B cell (primary cell): ENCODE measurements at regions not wholly inside any gene's neighbourhood (a gene's known extent, or its start where the extent isn't known, plus 50 kb on each side); places are given as distances from the start of the nearest gene placed in this dataset.

Experiments
- ATAC-seq: fragments of 200-7000 bp; cut with Tn5 transposase; one replicate; pipeline ENCODE4 v1.10.0; 2021; ENCODE audit warnings: low read depth, mild to moderate bottlenecking, moderate number of reproducible peaks, moderate library complexity
- CTCF ChIA-PET: fragments of 350-600 bp; sonication (Branson Sonifier 250); formaldehyde crosslinking; loops from one replicate; lab custom pipeline; 2021; ENCODE audit warnings: antibody characterized with exemption, inconsistent platforms; lab: Charles Lee
- POLR2A ChIA-PET: fragments of 350-600 bp; sonication (Branson Sonifier 250); formaldehyde crosslinking; loops from one replicate; lab custom pipeline; 2021; ENCODE audit warnings: antibody characterized with exemption; lab: Charles Lee
- DNase-seq: peaks from one replicate; pipeline ENCODE4 v3.0.0; 2013
- H2AFZ ChIP-seq: 2 replicates; pipeline ENCODE4 v1.6.1; 2012; ENCODE audit warnings: mild to moderate bottlenecking, low read depth, low read length; ENCODE audit not compliant: insufficient read depth, poor library complexity, severe bottlenecking
- H3K27ac ChIP-seq, 2 donors: 1 replicate in 1 of 2; 2 replicates in 1 of 2; pipeline ENCODE4 v1.5.1; 2012 to 2013; ENCODE audit warnings: low read length in 2 of 2, mild to moderate bottlenecking in 2 of 2, moderate library complexity in 1 of 2
- H3K27me3 ChIP-seq, 4 experiments: fragments of 200-600 bp in 1 of 4; sonication (generic) in 1 of 4; replicated peaks in 1 of 4; 1 replicate in 2 of 4; 2 replicates in 2 of 4; pipeline versions ENCODE4 v1.6.1 to v1.7.0; 2013 to 2016; ENCODE audit warnings: low read length in 3 of 4, mild to moderate bottlenecking in 2 of 4, mixed read lengths in 1 of 4, moderate library complexity in 1 of 4; ENCODE audit not compliant: insufficient read depth in 4 of 4, control insufficient read depth in 3 of 4; ENCODE audit errors: control extremely low read depth in 1 of 4
- H3K36me3 ChIP-seq, 2 experiments: replicated peaks in 1 of 2; 1 replicate in 1 of 2; 2 replicates in 1 of 2; pipeline versions ENCODE4 v1.6.1 to v1.7.1; 2013; ENCODE audit warnings: low read length in 1 of 2; ENCODE audit not compliant: insufficient read depth in 2 of 2, control insufficient read depth in 1 of 2; ENCODE audit errors: control extremely low read depth in 1 of 2, extremely low read depth in 1 of 2
- H3K4me1 ChIP-seq, 2 donors: fragments of 200-600 bp in 1 of 2; sonication (generic) in 1 of 2; 1 replicate in 1 of 2; 2 replicates in 1 of 2; pipeline versions ENCODE4 v1.5.1 to v1.6.1; 2013 to 2017; ENCODE audit warnings: low read length in 2 of 2; ENCODE audit not compliant: control insufficient read depth in 2 of 2, insufficient read depth in 2 of 2
- H3K4me2 ChIP-seq: replicated peaks from 2 replicates; pipeline ENCODE3; 2012; ENCODE audit warnings: mild to moderate bottlenecking, low read depth, low read length; ENCODE audit not compliant: poor library complexity, severe bottlenecking
- H3K4me3 ChIP-seq, 5 experiments: fragments of 200-600 bp in 1 of 5; sonication (generic) in 1 of 5; 1 replicate in 3 of 5; 2 replicates in 2 of 5; pipeline versions ENCODE4 v1.5.1 to v1.7.0; 2011 to 2016; ENCODE audit warnings: low read length in 4 of 5, mild to moderate bottlenecking in 4 of 5, low read depth in 2 of 5, control low read depth in 1 of 5, moderate library complexity in 1 of 5; ENCODE audit not compliant: insufficient read depth in 1 of 5; ENCODE audit errors: control extremely low read depth in 1 of 5, extremely low read depth in 1 of 5
- H3K79me2 ChIP-seq: fragments of 200-600 bp; sonication (generic); one replicate; pipeline ENCODE4 v1.6.0; 2016; ENCODE audit warnings: low read length; ENCODE audit not compliant: control insufficient read depth, insufficient read depth
- H3K9ac ChIP-seq: fragments of 200-600 bp; sonication (generic); 2 replicates; pipeline ENCODE4 v1.6.1; 2017; ENCODE audit warnings: mild to moderate bottlenecking, low read length, moderate library complexity
- H3K9me3 ChIP-seq, 3 donors: one replicate each; pipeline versions ENCODE4 v1.6.1 to v1.7.1; 2013; ENCODE audit warnings: low read length in 2 of 3; ENCODE audit not compliant: control insufficient read depth in 2 of 3, insufficient read depth in 1 of 3; ENCODE audit errors: control extremely low read depth in 1 of 3
- H4K20me1 ChIP-seq: 2 replicates; pipeline ENCODE4 v1.6.0; 2012; ENCODE audit warnings: mild to moderate bottlenecking, low read length; ENCODE audit not compliant: insufficient read depth, control insufficient read depth, poor library complexity, severe bottlenecking
- H3K27ac Mint-ChIP-seq: one replicate; pipeline ENCODE4 v1.8.0; 2021; ENCODE audit warnings: mixed read lengths
- H3K27me3 Mint-ChIP-seq: one replicate; pipeline ENCODE4 v1.8.0; 2021; ENCODE audit warnings: mixed read lengths
- H3K4me1 Mint-ChIP-seq: one replicate; pipeline ENCODE4 v1.8.0; 2021; ENCODE audit warnings: mixed read lengths
- H3K4me3 Mint-ChIP-seq: one replicate; pipeline ENCODE4 v1.8.0; 2021; ENCODE audit warnings: mixed read lengths
- H3K9me3 Mint-ChIP-seq: one replicate; pipeline ENCODE4 v1.8.0; 2022; ENCODE audit warnings: mixed read lengths; ENCODE audit not compliant: insufficient read depth
- CTCF ChIP-seq: fragments of 200-600 bp; IDR thresholded peaks from one replicate; pipeline ENCODE4 v1.8.0; 2022; ENCODE audit warnings: antibody characterized with exemption, mild to moderate bottlenecking
- EZH2 ChIP-seq: IDR thresholded peaks from 2 replicates; pipeline ENCODE4 v1.6.1; 2012; ENCODE audit warnings: borderline replicate concordance, low read depth, mild to moderate bottlenecking, moderate library complexity, low read length; ENCODE audit not compliant: insufficient read depth, poor library complexity, severe bottlenecking
- WGBS: methylation state at CpG from one replicate; pipeline ENCODE4 v1.1.5; 2013; ENCODE audit warnings: missing lambda C conversion rate; ENCODE audit not compliant: insufficient coverage; 5-methylcytosine and 5-hydroxymethylcytosine counted together
- intact Hi-C: fragments of 100-400 bp; cut with micrococcal nuclease; formaldehyde crosslinking; loops from one replicate; pipeline ENCODE4 v1.10.0; 2022

GRCh38 chr4:162408309-162408708, 244.5 kb upstream of the FSTL5 start:
- no peak overlapping the region for H2AFZ ChIP-seq
- ChIA-PET POLR2A (no interaction called here), CTCF (no interaction called here)
- TF ChIP-seq EZH2 (no peak), CTCF (no peak)
- Mint-ChIP-seq H3K27me3 (no peaks in the 10 kb centered on the region), H3K4me3 (no peak overlapping the region), H3K4me1 (no peaks in the 10 kb centered on the region), H3K27ac (no peak overlapping the region), H3K9me3 (peaks cover 2% of the 10 kb centered on the region)
- no peaks in the 10 kb centered on the region for H4K20me1 ChIP-seq
- H3K79me2 ChIP-seq = no peaks in the 10 kb centered on the region
- H3K9ac ChIP-seq = no peak overlapping the region
- WGBS = 93% methylated on average over 9 of the region's 9 CpGs
- intact Hi-C loops = no loop called here
- peaks cover 0 to 11% (median 1%) of the 10 kb centered on the region in 3 donors for H3K9me3 ChIP-seq
- no peaks in the 10 kb centered on the region for H3K36me3 ChIP-seq
- no peak overlapping the region for H3K27ac ChIP-seq
- no peaks in the 10 kb centered on the region for H3K4me1 ChIP-seq
- no peak overlapping the region for H3K4me2 ChIP-seq
- no peak for ATAC-seq
- no peak overlapping the region for H3K4me3 ChIP-seq
- no peaks in the 10 kb centered on the region for H3K27me3 ChIP-seq
- no peak for DNase-seq

- no peaks in the 10 kb centered on the region for H3K27me3 ChIP-seq
- 91% methylated on average over 5 of the region's 7 CpGs for WGBS
- no peak overlapping the region for H3K9ac ChIP-seq
- Mint-ChIP-seq H3K4me3 (no peak overlapping the region), H3K27ac (no peak overlapping the region), H3K27me3 (no peaks in the 10 kb centered on the region), H3K4me1 (no peaks in the 10 kb centered on the region), H3K9me3 (peaks cover 2% of the 10 kb centered on the region)
- no peaks in the 10 kb centered on the region for H3K4me1 ChIP-seq
- no peaks in the 10 kb centered on the region for H4K20me1 ChIP-seq
- no peak overlapping the region for H3K27ac ChIP-seq
- intact Hi-C loops = no loop called here
- DNase-seq (no peak), ATAC-seq (no peak)
- POLR2A ChIA-PET = no interaction called here
- no peak overlapping the region for H3K4me3 ChIP-seq
- CTCF ChIA-PET = no interaction called here
- peaks cover 0 to 11% (median 1%) of the 10 kb centered on the region in 3 donors for H3K9me3 ChIP-seq
- H3K79me2 ChIP-seq = no peaks in the 10 kb centered on the region
- H2AFZ ChIP-seq = no peak overlapping the region
- no peak overlapping the region for H3K4me2 ChIP-seq
- TF ChIP-seq CTCF (no peak), EZH2 (no peak)
- H3K36me3 ChIP-seq = no peaks in the 10 kb centered on the region
Observed at GRCh38 chr4:162406637-162407365, 243.0 kb upstream of the FSTL5 start.
